Activated CD4-positive, alpha-beta T cell treated with anti-CD3 and anti-CD28 coated beads for 36 hours (primary cell): ENCODE measurements at regions not wholly inside any gene's neighbourhood (a gene's known extent, or its start where the extent isn't known, plus 50 kb on each side); places are given as distances from the start of the nearest gene placed in this dataset.
"Not testable (repeated sequence)": the region's sequence is repeated elsewhere in the genome, so short reads cannot be mapped to it uniquely, and the experiment has no call there.

Source experiments
- ATAC-seq: fragments of 200-7000 bp; cut with Tn5 transposase; one replicate; pipeline ENCODE4 v1.10.0; 2021; ENCODE audit warnings: mild to moderate bottlenecking, moderate library complexity
- CTCF ChIA-PET: fragments of 350-600 bp; sonication (Branson Sonifier 250); formaldehyde crosslinking; loops from one replicate; lab custom pipeline; 2021; ENCODE audit warnings: antibody characterized with exemption; lab: Charles Lee
- POLR2A ChIA-PET: fragments of 350-600 bp; sonication (Branson Sonifier 250); formaldehyde crosslinking; loops from one replicate; lab custom pipeline; 2021; ENCODE audit warnings: antibody characterized with exemption, inconsistent platforms; lab: Charles Lee
- DNase-seq: peaks from one replicate; pipeline ENCODE4 v3.0.0-alpha.2; 2020
- H3K27ac Mint-ChIP-seq: one replicate; pipeline ENCODE4 v1.8.0; 2021; ENCODE audit warnings: mixed read lengths
- H3K27me3 Mint-ChIP-seq: one replicate; pipeline ENCODE4 v1.8.0; 2021; ENCODE audit warnings: mixed read lengths
- H3K36me3 Mint-ChIP-seq: one replicate; pipeline ENCODE4 v1.8.0; 2021; ENCODE audit warnings: low read depth, mixed read lengths
- H3K4me1 Mint-ChIP-seq: one replicate; pipeline ENCODE4 v1.8.0; 2021; ENCODE audit warnings: mixed read lengths
- H3K4me3 Mint-ChIP-seq: one replicate; pipeline ENCODE4 v1.8.0; 2021; ENCODE audit warnings: mild to moderate bottlenecking, moderate library complexity, mixed read lengths
- H3K9me3 Mint-ChIP-seq: one replicate; pipeline ENCODE4 v1.8.0; 2021; ENCODE audit warnings: low read depth, mixed read lengths
- intact Hi-C, 2 experiments: fragments of 100-400 bp; cut with DNase I in 1 of 2; cut with micrococcal nuclease in 1 of 2; formaldehyde crosslinking; loops; one replicate each; pipeline versions ENCODE4 v1.14.2 to v1.15.1; 2022 to 2024; cut with DNase I, micrococcal nuclease

GRCh38 chrX:538311-538710 lies 92.3 kb upstream of the SHOX start:
- H3K27me3 Mint-ChIP-seq: no peaks in the 10 kb centered on the region
- H3K36me3 Mint-ChIP-seq: no peaks in the 10 kb centered on the region
- DNase-seq: no peak
- ChIA-PET CTCF (no interaction called here), POLR2A (no interaction called here)
- ATAC-seq: no peak
- no peak overlapping the region for H3K27ac Mint-ChIP-seq
- no peaks in the 10 kb centered on the region for H3K4me1 Mint-ChIP-seq
- peaks cover 9% of the 10 kb centered on the region for H3K9me3 Mint-ChIP-seq
- H3K4me3 Mint-ChIP-seq: no peak overlapping the region
- intact Hi-C loops: loop anchor here in 1 of 2 experiments (10.0 kb wide), 1 partner anchor 64 kb away; no protein-coding TSS in a partner anchor

GRCh38 chrX:541006-541405 lies 89.6 kb upstream of the SHOX start:
- H3K36me3 Mint-ChIP-seq, H3K9me3 Mint-ChIP-seq, ATAC-seq, DNase-seq, H3K4me3 Mint-ChIP-seq, H3K27ac Mint-ChIP-seq, intact Hi-C loops, CTCF ChIA-PET, H3K4me1 Mint-ChIP-seq, POLR2A ChIA-PET, H3K27me3 Mint-ChIP-seq: not testable (repeated sequence)

GRCh38 chrX:542179-542578 lies 88.4 kb upstream of the SHOX start:
- CTCF ChIA-PET: no interaction called here
- no peak overlapping the region for H3K27ac Mint-ChIP-seq
- POLR2A ChIA-PET: no interaction called here
- DNase-seq (no peak), ATAC-seq (no peak)
- H3K27me3 Mint-ChIP-seq: no peaks in the 10 kb centered on the region
- no peak overlapping the region for H3K4me3 Mint-ChIP-seq
- no peaks in the 10 kb centered on the region for H3K36me3 Mint-ChIP-seq
- intact Hi-C loops: no loop called here
- H3K9me3 Mint-ChIP-seq: peaks cover 13% of the 10 kb centered on the region
- H3K4me1 Mint-ChIP-seq: no peaks in the 10 kb centered on the region

GRCh38 chrX:545452-545885 lies 85.1 kb upstream of the SHOX start:
- ChIA-PET POLR2A (no interaction called here), CTCF (no interaction called here)
- H3K27me3 Mint-ChIP-seq: no peaks in the 10 kb centered on the region
- peaks cover 22% of the 10 kb centered on the region for H3K9me3 Mint-ChIP-seq
- no peaks in the 10 kb centered on the region for H3K4me1 Mint-ChIP-seq
- DNase-seq (no peak), ATAC-seq (no peak)
- no peaks in the 10 kb centered on the region for H3K36me3 Mint-ChIP-seq
- intact Hi-C loops: no loop called here
- no peak overlapping the region for H3K27ac Mint-ChIP-seq
- no peak overlapping the region for H3K4me3 Mint-ChIP-seq

GRCh38 chrX:550514-550913 lies 80.1 kb upstream of the SHOX start:
- Mint-ChIP-seq H3K9me3 (peaks cover 29% of the 10 kb centered on the region), H3K4me3 (no peak overlapping the region), H3K4me1 (no peaks in the 10 kb centered on the region), H3K36me3 (no peaks in the 10 kb centered on the region), H3K27me3 (no peaks in the 10 kb centered on the region), H3K27ac (no peak overlapping the region)
- POLR2A ChIA-PET: no interaction called here
- DNase-seq (no peak), ATAC-seq (no peak)
- intact Hi-C loops: no loop called here
- CTCF ChIA-PET: no interaction called here

GRCh38 chrX:551306-551705 lies 79.3 kb upstream of the SHOX start:
- Mint-ChIP-seq H3K27me3 (no peaks in the 10 kb centered on the region), H3K27ac (no peak overlapping the region), H3K4me3 (no peak overlapping the region), H3K4me1 (no peaks in the 10 kb centered on the region), H3K9me3 (peaks cover 29% of the 10 kb centered on the region), H3K36me3 (no peaks in the 10 kb centered on the region)
- DNase-seq (no peak), ATAC-seq (no peak)
- intact Hi-C loops: no loop called here
- CTCF ChIA-PET: no interaction called here
- POLR2A ChIA-PET: no interaction called here

- H3K36me3 Mint-ChIP-seq: no peaks in the 10 kb centered on the region
- no peak overlapping the region for H3K27ac Mint-ChIP-seq
- H3K4me3 Mint-ChIP-seq: no peak overlapping the region
- peaks cover 25% of the 10 kb centered on the region for H3K9me3 Mint-ChIP-seq
- intact Hi-C loops: no loop called here
- DNase-seq: no peak
- POLR2A ChIA-PET: no interaction called here
- CTCF ChIA-PET: no interaction called here
- no peaks in the 10 kb centered on the region for H3K4me1 Mint-ChIP-seq
- H3K27me3 Mint-ChIP-seq: no peaks in the 10 kb centered on the region
- ATAC-seq: no peak
These were observed 78.1 kb upstream of the SHOX start for GRCh38 chrX:552496-552895.

- CTCF ChIA-PET: no interaction called here
These were observed 76.3 kb upstream of the SHOX start for GRCh38 chrX:554271-554670.

GRCh38 chrX:555725-556666 lies 74.6 kb upstream of the SHOX start:
- no peak for ATAC-seq
- peaks cover 7% of the 10 kb centered on the region for H3K9me3 Mint-ChIP-seq
- H3K36me3 Mint-ChIP-seq: no peaks in the 10 kb centered on the region
- H3K4me3 Mint-ChIP-seq: no peak overlapping the region
- H3K27me3 Mint-ChIP-seq: no peaks in the 10 kb centered on the region
- ChIA-PET POLR2A (no interaction called here), CTCF (no interaction called here)
- no peak overlapping the region for H3K27ac Mint-ChIP-seq
- H3K4me1 Mint-ChIP-seq: no peaks in the 10 kb centered on the region
- intact Hi-C loops: no loop called here
- DNase-seq: no peak

More at GRCh38 chrX:554271-554670, 76.3 kb upstream of the SHOX start:
- Mint-ChIP-seq H3K27ac (no peak overlapping the region), H3K9me3 (peaks cover 18% of the 10 kb centered on the region), H3K4me3 (no peak overlapping the region), H3K4me1 (no peaks in the 10 kb centered on the region), H3K27me3 (no peaks in the 10 kb centered on the region), H3K36me3 (no peaks in the 10 kb centered on the region)
- DNase-seq: no peak
- POLR2A ChIA-PET: no interaction called here
- ATAC-seq: no peak
- intact Hi-C loops: no loop called here

- H3K36me3 Mint-ChIP-seq, H3K9me3 Mint-ChIP-seq, H3K4me3 Mint-ChIP-seq, ATAC-seq, CTCF ChIA-PET, intact Hi-C loops, H3K27ac Mint-ChIP-seq, H3K4me1 Mint-ChIP-seq, DNase-seq, POLR2A ChIA-PET, H3K27me3 Mint-ChIP-seq: not testable (repeated sequence)
These were observed 73.0 kb upstream of the SHOX start for GRCh38 chrX:557601-558000.

- H3K36me3 Mint-ChIP-seq, H3K4me1 Mint-ChIP-seq, H3K9me3 Mint-ChIP-seq, H3K4me3 Mint-ChIP-seq, H3K27me3 Mint-ChIP-seq, ATAC-seq, CTCF ChIA-PET, H3K27ac Mint-ChIP-seq, POLR2A ChIA-PET, DNase-seq, intact Hi-C loops: not testable (repeated sequence)
These were observed 71.3 kb upstream of the SHOX start for GRCh38 chrX:559282-559681.

- peaks cover 18% of the 10 kb centered on the region for H3K9me3 Mint-ChIP-seq
- POLR2A ChIA-PET: no interaction called here
- H3K4me1 Mint-ChIP-seq: no peaks in the 10 kb centered on the region
- intact Hi-C loops: no loop called here
- H3K36me3 Mint-ChIP-seq: no peaks in the 10 kb centered on the region
- CTCF ChIA-PET: no interaction called here
- no peaks in the 10 kb centered on the region for H3K27me3 Mint-ChIP-seq
- H3K4me3 Mint-ChIP-seq: no peak overlapping the region
- DNase-seq (no peak), ATAC-seq (no peak)
- H3K27ac Mint-ChIP-seq: no peak overlapping the region
These were observed 62.7 kb upstream of the SHOX start for GRCh38 chrX:567891-568290.
